ENCODE measurements at regions not wholly inside any gene's neighbourhood (a gene's known extent, or its start where the extent isn't known, plus 50 kb on each side); places are given as distances from the start of the nearest gene placed in this dataset.

GRCh38 chr2:128469875-128470274 is 151.2 kb upstream of the HS6ST1 start:
- no peak overlapping the region for H3K4me3 ChIP-seq (ENCODE audit: control insufficient read depth, low read depth, low read length)
- no peak for DNase-seq (ENCODE audit: low read depth)
- TF ChIP-seq CTCF (IDR thresholded peaks at IDR 0.05; ENCODE audit: control insufficient read depth, insufficient read depth, low read depth, low read length, missing control alignments): no peak

GRCh38 chr2:128472789-128473174 is 154.1 kb upstream of the HS6ST1 start:
- peak; percentile 11 for TF ChIP-seq CTCF (IDR thresholded peaks at IDR 0.05; ENCODE audit: control insufficient read depth, insufficient read depth, low read depth, low read length, missing control alignments)
- DNase-seq (ENCODE audit: low read depth): peak; percentile 2
- no peak overlapping the region for H3K4me3 ChIP-seq (ENCODE audit: control insufficient read depth, low read depth, low read length)

GRCh38 chr2:128473175-128474035 is 154.7 kb upstream of the HS6ST1 start:
- H3K4me3 ChIP-seq (ENCODE audit: control insufficient read depth, low read depth, low read length): no peak overlapping the region
- TF ChIP-seq CTCF (IDR thresholded peaks at IDR 0.05; ENCODE audit: control insufficient read depth, insufficient read depth, low read depth, low read length, missing control alignments): no peak
- peak; percentile 2 for DNase-seq (ENCODE audit: low read depth)

GRCh38 chr2:128474036-128474955 is 155.6 kb upstream of the HS6ST1 start:
- no peak for DNase-seq (ENCODE audit: low read depth)
- TF ChIP-seq CTCF (IDR thresholded peaks at IDR 0.05; ENCODE audit: control insufficient read depth, insufficient read depth, low read depth, low read length, missing control alignments): no peak
- H3K4me3 ChIP-seq (ENCODE audit: control insufficient read depth, low read depth, low read length): no peak overlapping the region

- H3K4me3 ChIP-seq (ENCODE audit: control insufficient read depth, low read depth, low read length): no peak overlapping the region
- no peak for DNase-seq (ENCODE audit: low read depth)
- TF ChIP-seq CTCF (IDR thresholded peaks at IDR 0.05; ENCODE audit: control insufficient read depth, insufficient read depth, low read depth, low read length, missing control alignments): no peak
Measured at GRCh38 chr2:128474962-128475361, 156.3 kb upstream of the HS6ST1 start.

- no peak for TF ChIP-seq CTCF (IDR thresholded peaks at IDR 0.05; ENCODE audit: control insufficient read depth, insufficient read depth, low read depth, low read length, missing control alignments)
- H3K4me3 ChIP-seq (ENCODE audit: control insufficient read depth, low read depth, low read length): no peak overlapping the region
- DNase-seq (ENCODE audit: low read depth): no peak
Measured at GRCh38 chr2:128475427-128476211, 157.0 kb upstream of the HS6ST1 start.
